HuH-7 (cell line): ENCODE measurements at regions not wholly inside any gene's neighbourhood (a gene's known extent, or its start where the extent isn't known, plus 50 kb on each side); places are given as distances from the start of the nearest gene placed in this dataset.

Experiments
- DNase-seq: peaks from one replicate; pipeline ENCODE4 v3.0.0; 2011; ENCODE audit warnings: low spot score

DNA sequence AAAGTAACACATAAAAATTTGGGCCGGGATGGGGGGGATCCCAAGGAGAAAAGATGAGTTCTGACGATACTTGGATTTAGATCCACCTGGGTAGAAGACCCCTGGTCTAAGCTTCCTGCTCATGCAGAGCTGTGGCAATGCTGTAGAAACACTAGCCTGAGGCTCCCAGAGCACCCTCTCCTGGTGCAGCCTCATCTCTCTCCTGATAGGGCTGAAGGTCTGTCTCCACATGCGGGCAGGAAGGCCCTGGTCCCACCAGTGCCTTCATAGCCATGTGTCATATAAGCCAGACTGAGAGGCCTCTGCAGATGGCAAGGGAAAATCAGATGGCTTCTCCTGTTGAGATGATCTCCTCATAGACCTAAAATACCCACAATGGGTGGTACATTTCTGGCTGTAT lies 518.0 kb upstream of the ZFHX3 start:
- DNase-seq, result no peak

DNA sequence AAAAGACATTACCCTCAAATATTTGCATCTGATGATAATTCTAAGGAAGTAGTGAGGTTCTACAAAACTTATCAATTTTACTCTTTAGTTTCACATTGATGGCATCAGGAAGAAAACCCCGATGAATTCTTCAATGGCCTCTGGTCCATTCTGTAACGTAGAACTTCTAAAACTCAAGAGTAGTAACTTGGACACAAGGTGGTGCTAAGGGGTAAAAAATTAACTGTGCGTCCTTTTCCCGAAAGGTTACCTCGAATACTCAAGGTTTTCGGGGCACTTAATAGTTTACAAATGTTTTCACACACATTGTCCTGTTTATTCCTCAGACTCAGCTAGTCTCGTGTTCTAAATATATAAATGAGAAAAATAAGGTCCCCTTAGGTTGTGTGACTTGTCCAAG lies 517.3 kb upstream of the ZFHX3 start:
- no peak for DNase-seq

DNA sequence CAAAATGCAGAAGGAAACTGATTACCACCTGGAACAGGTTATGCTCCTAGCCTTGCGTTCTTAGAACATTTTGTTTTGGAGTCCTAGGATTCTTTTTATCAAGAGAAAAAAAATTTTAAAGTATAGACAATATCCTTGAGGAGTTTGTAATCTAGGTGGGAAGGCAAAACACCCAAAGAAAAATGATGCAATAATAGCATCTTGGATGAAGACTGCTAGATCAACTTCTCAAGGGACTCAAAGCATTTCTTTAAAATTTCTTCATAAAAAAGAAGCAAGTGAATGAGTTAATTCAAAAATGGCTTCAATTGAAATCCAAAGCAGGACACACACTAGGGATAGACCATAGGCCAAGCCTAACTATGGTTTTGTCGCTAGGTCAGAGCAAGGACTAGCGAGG lies 515.8 kb upstream of the ZFHX3 start:
- no peak for DNase-seq

DNA sequence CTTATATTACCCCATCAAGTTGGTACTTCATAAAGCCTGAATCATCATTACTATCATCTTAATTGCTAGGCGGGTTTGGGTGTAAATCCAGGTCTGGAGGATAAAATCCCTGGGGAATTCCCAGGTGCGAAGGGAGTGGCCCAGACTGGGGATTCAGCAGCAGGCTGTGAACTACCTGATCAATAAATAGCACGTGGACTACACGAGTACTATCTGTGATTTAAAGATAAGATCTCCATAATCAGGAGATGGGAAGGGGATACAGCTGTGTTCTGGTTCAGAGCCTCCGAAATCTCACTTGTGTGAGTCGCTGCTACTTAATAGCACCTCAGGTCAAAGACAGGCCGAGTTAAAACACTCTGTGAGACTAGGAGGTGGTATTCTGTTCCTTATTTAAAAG lies 512.6 kb upstream of the ZFHX3 start:
- DNase-seq, result no peak

DNA sequence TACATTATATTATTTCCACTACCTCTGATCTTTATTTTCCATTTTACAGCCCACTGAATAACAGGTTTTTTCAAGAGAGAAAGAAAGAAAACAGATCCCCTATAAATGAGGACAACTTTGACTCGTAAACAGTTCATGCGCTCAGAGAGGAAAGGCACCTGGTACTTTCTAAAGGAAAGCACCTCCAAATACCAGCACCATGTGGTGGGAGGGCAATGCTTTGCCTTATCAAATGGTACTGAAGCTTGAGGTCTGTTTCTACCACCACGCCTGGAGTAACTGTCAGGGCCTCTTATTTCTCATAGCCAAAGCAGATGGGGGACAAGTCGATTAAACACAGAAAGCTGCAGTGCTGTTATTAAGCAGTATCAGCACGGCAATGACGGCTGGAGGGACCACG lies 510.3 kb upstream of the ZFHX3 start:
- no peak for DNase-seq

DNA sequence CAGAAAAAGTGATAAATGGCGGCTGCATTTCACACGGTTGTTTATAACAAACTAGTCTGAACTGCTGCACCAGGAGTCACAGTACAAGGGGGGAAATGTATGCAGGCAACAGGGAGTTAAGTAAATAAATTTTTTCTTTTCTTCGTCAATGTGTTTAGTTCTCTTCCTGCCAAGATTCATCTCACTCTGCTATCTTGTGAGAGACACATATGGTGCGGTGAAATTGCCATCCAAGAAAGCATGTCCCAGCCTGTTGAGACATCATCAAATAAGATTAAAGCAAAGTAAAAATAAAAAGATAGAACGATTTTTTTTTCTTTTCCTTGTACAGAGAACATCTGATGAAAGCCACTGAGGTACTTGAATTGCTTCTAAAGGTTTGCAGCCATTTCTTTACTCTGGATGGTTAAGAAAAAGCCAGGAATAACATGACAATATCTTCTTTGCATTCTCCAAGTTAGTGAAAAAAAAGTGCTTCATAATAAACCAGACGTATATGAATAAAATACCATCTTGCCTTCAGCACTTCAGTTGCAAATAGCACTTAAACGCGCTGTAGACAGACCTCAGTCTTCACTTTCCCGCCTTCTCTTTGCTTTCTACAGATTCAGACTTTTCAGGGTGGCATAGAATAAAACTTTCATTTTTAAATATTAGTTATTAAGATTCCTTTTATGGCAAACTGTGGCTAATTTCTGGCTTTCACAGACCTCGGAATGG lies 506.2 kb upstream of the ZFHX3 start:
- no peak for DNase-seq

DNA sequence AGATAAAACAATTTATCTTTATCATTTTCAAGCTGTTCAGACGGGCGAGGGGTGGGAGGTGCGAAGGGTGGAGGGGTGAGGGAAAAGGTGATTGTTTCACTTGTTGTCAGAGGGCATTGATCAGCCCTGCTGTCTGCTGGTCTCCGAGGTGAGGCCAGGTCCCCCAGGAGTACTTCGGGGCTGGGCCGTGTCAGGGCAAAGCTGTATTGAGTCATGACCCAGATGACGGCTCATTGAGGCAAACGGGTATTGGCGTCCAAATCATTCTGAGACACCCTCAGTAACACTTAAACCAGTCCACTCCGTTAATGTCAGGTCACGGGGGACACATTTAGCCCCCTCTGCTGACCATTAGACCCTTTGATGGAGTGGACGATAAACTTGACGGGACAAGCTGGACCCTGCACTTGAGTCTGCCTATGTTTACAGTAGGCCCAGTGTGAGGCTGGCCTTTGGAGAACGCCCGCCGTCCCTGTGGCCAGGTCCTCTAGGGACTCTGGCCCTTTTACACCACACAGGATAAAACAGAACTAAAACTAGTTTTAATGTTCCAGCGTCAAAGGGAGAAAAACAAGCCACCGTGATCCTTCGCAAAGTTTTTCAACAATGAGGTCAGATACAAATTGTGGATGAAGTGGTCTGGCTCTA lies 502.2 kb upstream of the ZFHX3 start:
- DNase-seq, result no peak

DNA sequence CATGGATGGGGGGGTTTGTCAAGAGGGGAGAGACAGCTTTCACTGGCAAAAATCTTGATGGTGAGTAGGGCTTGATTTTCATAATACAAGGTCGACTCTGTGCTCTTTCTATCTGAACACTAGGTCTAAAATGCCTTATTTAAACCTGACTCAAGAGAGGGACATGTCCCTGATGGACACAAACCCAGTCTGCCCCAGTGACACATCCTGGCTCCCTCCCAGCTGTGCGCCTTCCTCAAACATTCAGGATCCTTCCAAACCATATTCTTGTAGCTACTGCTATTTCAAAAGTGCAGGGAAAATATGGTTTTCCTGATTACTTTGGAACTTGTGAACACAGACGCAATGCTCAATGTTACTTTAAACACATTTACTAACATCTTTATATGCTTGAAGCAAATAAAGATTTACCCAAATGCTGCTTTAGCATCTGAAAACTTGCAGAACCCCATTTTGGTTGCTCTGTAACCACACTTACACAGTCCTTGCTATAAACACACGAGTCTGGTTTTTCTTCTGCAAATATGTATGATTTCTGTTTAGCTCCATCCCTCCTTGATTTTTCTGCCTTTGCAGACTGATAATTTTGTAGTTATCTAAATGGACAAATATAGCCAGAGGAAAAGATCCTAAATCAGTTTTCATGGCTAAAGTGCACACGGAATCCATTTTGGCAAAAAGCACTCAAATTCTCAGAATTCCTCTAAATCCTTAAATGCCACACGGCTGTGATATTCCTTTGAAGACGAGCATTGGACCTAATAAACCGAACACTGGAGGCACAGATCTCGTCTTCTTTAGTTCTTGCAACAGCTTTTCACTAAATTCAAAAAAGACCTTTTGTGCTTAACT lies 499.9 kb upstream of the ZFHX3 start:
- no peak for DNase-seq

DNA sequence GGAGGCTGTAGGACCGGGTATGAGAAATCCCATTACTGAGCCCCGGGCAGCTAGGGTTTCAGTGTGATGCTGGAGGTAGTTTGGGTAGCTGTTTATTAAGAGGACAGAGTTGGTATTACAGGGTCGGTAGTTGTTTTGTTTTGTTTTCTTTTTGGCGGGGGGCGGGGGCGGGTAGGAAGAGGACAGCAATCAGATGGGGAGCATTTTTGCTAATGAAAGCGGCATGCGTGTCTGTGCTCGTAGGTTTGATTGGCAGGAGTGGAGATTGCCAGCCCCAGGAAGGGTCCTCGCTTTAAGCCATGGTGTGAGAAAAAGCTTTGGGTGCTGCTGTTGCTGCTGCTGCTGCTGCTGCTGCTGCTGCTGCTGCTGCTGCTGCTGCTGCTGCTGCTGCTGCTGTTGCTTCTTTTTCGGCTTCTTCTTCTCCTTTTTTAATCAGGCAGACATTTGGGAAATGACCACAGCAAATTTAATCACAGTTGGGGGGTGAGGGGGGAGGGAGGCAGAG lies 498.5 kb upstream of the ZFHX3 start:
- no peak for DNase-seq

DNA sequence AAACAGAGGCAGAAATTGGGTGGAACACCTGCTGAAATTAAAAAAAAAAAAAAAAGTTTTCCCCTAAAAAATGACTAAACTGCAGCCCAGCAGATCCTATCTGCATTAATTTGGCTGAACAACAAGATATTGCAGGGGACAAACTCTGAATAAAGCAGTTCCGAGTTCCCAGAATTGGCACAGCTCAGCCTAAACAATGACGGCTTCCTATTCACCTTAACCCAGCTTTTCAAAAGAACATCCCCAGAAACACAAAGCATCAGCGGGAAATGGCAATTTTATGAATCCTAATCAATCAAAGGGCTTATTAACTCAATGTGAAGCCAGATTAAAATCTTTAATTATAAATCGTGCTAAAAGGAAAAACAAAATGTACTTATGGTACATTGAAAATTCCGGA lies 497.8 kb upstream of the ZFHX3 start:
- no peak for DNase-seq

DNA sequence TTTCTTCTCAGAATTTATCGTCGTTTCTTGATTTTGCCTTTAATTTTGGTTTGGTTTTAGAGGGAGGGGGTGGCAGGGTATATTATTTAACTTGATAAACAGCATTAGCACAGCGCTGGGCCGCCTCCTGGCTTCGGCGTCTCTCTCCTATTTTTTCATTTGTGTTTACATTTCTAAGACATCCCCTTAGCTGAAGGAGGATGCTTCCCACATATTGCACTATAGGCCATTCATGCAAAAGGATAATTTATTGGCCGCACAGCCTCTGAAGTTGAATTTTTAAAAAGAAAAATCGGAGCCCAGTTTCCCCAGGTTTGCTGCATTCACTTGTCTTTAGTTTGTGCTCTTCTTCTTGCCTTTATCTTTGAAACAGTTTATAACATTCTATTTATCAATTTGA lies 497.4 kb upstream of the ZFHX3 start:
- no peak for DNase-seq

DNA sequence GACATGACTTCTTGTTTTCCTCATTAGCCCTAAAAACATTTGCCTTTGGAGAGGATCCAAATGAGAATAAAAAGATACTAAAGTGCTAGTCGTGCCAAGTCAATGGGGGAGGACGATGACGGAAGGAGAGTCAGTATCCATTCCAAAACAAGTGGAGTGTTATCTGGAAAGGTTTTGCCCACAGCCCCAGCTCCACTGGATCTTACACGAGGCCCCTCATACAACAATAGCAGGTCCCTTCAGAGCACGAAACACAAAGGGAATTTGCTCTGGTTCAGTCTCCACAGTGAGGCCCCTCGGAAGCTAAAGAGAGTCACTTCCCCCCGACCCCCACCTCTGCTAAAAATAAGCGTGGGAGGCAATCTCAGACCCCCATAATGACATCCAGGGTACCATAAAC lies 496.9 kb upstream of the ZFHX3 start:
- DNase-seq, result no peak

DNA sequence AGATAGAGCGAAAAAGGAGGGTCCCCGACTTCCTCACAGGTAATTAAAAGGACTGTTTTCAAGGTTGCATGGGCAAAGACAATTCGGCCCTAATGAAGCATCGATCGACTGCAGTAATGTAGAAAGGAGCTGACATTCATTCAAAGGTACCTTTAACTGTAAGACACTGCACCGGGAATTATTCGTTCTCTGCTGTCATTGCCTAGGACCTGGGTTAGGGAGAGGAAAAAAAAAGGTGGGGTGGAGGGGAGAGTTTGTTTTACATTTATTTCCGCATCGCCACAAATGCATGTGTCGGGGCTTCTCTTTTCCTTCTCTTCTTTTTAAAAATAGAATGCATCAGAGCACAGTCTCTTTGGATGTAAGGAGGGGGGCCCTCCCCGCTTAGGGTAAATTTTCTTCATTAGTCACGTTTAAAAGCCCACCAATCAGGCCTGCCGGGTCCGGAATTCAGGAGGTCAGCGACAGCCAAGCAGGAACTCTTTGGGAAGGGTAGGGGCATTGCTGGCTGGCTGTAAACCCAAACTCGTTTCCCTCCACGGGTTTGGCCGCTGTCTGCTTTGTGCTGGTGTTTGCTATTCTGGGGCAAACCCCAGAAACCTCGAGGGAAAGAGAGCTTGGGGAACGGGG lies 496.2 kb upstream of the ZFHX3 start:
- DNase-seq, result no peak

DNA sequence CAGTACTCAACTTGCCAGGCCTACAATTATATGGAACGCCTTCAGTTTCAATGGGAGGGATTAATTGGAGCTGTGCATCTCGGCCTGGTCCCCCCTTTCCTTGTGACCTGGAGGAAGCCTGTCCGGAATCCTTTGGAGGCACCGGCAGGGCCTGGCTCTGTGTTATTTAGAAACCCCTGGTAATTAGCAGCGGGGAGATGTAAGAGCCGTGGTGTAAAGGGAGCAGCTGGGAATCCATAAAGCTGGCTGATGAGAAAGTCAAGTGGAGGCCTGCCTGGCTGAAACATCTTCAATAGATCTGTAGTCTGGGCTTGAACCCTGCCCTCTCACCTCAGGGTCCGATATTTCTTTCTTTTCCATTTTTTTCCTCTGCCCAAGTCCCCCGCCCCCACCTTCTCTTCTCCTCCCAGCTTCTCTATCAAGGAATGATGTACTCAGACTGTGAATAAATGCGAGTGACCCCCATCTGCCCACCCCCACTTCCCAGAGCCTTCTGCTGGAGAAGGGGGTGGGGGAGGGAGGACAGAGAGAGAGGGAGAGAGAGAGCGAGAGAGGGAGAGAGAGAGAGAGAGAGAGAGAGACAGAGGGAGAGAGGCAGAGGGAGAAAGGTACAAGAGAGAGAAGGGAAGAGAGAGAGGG lies 495.5 kb upstream of the ZFHX3 start:
- DNase-seq, result no peak

DNA sequence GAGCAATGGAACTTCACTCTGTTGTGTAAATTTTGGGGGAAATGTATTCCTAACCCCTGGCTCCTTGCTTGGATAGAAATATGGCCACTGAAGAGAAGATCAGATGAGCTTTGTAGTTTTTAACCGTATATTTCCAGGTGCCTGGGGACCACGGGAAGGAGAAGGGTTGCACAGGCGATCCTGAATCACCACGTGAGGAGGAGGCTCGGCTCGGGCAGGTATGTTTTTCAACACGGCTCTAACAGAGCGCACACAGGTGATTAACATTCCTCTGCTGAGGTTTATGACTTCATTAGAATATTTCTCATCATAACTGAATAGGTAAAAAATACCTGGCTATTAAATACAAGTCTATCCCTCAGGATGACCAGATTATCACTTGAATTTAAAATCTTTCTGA lies 495.0 kb upstream of the ZFHX3 start:
- no peak for DNase-seq

DNA sequence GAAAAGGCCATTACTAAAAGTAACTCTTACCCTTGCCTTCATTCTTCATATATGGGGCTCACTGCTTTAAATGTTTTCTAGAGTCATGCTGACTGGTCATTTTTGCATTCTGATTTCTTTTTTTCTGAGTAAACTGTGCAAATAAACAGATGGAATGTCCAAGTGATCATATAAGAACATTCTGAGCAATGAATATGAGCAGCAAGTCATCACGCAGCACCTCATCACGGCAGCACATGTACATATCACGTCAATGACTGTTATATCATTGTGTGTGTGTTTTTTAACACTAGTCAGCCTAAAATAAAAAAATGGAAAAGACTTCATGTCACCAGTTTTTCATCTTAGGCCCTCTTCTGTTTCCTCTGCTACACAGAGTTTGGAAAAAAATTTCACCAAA lies 490.0 kb upstream of the ZFHX3 start:
- DNase-seq, result no peak

DNA sequence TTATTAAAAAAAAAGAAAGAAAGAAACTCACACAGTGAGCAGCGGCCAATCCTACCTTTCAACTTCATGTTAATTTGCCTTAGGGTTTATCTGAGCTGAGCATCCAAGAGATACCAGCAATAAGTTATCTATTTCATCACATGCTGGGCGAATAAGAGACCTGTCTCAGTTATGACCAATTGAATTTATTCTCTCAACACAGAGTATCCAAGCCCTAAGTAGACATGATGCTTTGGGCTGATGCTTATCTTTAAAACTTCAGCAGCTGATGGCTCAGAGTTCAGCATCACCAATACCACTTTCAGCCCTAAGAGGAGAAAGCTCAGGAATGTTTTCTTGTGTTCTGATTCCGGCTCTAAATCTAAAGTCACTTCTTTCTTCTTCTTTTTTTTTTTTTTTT lies 489.0 kb upstream of the ZFHX3 start:
- no peak for DNase-seq

DNA sequence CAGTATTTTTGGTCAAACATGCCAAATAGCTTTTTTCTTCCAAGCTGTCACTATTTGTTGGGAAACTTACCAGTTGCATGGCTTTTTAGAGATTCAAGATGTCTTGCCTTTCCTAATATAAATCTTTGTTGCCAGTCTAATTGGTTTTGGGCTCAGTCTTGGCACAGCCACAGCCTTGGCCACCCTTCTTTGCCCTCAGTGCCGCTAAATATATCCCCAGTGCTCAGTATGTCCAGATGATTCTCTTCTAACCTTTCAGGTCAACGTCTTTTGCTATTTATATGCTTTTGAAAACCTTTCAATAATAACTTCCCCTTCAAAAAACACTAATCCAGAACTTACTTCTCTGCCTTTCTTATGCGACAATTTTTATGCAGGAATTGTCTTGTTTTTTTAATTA lies 483.1 kb upstream of the ZFHX3 start:
- no peak for DNase-seq

DNA sequence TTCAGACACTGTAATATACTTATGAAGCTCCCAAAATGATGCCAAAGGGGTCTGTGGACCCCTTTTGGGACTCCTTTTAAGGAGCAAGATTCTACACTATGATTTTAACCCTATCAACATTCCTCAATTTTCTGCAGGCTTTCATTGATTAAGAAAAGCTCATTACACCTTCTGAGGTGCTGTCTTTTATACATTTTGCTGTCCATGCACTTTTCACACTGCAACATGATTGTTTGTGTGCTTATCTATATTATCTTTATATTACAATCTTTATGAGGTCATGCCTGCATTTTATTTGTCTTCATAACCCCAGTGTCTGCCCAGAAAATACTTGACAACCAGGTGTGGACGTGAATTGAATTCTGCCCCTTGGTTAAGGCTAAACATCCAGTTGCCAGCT lies 482.6 kb upstream of the ZFHX3 start:
- no peak for DNase-seq

DNA sequence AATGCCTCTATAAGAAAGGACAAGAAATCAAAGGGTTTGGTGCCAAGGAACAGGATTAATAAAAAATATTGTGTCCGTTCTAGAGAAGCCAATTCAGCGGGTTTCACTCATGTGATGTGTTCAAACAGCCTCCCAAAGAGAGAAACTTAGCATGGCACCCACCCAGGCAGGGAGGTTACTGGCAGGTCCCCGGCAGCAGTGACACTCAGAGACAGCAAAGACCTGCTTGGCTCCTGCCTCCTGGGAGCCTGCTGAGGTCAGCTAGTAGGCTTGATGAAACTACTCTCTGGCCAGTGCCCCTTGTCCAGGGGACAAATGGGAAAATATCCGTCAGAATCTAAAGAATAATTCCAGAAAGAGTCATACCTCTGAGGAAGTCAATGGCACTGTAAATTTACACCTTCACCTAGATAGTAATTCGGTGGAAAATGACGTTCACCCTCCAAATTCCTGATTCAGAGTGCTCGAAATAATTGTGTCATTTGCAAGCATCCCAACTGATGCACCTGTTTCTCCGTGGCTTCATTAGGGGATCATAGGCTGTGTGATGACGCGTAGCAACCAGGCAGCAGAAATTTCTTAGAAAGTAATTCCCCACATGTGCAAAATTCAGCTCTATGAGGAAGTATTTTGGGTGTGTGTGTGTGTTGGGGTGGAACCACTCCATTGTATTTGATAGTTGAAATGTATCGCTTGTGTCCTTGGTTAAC lies 481.5 kb upstream of the ZFHX3 start:
- no peak for DNase-seq

DNA sequence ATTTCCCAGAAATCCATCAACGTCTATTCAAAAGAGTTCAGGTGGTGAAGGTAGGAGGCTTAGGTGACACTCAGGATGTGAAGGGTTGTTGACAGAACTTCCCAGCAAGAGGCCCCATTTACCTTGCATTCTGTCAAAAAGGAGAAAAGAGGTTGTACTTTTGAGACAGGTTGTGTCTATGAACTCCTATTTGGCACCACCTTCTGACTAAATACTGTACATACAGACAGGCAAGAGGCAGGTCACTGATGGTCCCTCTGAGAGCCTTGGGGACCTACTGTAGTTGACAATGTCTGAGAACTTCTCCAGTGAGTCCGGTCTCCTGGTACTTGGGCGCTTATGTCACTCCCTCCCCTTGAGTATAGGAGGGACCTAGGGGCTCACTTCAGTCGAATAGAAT lies 479.3 kb upstream of the ZFHX3 start:
- peak; percentile 12 for DNase-seq
